ENCODE measurements at regions not wholly inside any gene's neighbourhood (a gene's known extent, or its start where the extent isn't known, plus 50 kb on each side); places are given as distances from the start of the nearest gene placed in this dataset.

DNA sequence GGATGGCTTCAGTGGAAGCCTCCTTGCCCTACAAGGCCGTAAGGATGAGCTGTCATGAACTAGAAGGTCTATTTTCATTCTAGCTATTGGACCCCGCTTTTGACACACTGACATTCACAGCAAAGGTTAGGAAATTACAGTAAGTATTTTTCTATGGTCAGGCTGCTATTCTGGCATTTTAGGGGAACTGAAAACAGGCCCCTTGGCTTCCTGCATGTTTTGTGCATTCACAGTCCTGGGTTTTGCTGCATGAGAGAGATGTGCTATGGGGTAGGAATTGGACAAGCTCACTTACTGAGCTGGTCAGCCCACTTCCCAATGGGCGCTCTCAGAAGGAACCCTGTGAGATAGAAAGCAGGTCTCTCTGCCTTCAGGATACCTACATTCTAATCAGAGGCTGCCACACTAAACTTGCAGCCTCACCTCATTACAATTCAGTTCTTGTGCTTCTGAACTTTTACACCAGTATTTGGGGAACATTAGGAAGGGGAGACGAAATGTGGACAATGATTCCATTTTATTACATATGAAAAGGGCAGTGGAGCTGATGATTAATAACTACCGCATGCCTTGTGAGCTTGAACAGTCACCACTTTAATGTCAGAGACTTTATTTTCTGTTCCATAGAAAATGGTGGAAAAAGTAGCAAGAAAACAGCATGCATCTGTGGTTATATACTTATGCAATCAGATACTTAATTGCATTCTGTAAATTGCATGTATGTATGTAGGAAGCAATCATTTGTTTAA lies 86.6 kb upstream of the TAB2 start:
- Histone ChIP-seq H3K36me3 (no peaks in the 10 kb centered on the region), H3K27ac (no peak overlapping the region), H3K27me3 (no peaks in the 10 kb centered on the region), H3K9me3 (ENCODE audit: low read depth) (no peaks in the 10 kb centered on the region), H3K4me3 (no peak overlapping the region), H3K4me1 (ENCODE audit: low read depth) (peaks cover 13% of the 10 kb centered on the region)
- no peak for DNase-seq (ENCODE audit: low read depth in 1 of 2, low spot score in 1 of 2)
- TF ChIP-seq, protein P1, sequence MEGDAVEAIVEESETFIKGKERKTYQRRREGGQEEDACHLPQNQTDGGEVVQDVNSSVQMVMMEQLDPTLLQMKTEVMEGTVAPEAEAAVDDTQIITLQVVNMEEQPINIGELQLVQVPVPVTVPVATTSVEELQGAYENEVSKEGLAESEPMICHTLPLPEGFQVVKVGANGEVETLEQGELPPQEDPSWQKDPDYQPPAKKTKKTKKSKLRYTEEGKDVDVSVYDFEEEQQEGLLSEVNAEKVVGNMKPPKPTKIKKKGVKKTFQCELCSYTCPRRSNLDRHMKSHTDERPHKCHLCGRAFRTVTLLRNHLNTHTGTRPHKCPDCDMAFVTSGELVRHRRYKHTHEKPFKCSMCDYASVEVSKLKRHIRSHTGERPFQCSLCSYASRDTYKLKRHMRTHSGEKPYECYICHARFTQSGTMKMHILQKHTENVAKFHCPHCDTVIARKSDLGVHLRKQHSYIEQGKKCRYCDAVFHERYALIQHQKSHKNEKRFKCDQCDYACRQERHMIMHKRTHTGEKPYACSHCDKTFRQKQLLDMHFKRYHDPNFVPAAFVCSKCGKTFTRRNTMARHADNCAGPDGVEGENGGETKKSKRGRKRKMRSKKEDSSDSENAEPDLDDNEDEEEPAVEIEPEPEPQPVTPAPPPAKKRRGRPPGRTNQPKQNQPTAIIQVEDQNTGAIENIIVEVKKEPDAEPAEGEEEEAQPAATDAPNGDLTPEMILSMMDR (IDR thresholded peaks at IDR 0.05; ENCODE audit: low read depth, low read length), result no peak

DNA sequence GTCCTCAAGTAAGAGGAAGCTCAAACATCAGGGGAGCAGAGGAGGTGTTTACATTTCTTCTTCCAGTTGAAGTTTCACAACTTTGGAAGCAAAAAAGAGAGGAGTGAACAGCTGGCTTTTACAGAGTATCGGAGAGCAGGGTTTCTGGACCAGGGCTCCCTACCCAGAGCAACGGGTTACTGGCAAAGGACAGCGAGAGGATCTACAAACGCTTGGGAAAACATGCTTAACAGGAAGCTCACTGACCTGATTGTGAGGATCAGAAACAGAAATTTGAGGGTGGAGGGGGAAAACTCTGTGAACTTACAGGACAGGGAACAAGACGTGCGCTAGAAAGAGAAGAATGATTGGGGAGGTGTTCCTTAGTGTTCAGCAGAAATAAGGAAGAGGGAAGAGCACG lies 85.7 kb upstream of the TAB2 start:
- H3K27ac ChIP-seq, result no peak overlapping the region
- H3K4me1 ChIP-seq (ENCODE audit: low read depth), result peaks cover 13% of the 10 kb centered on the region
- no peaks in the 10 kb centered on the region for H3K27me3 ChIP-seq
- H3K36me3 ChIP-seq, result no peaks in the 10 kb centered on the region
- TF ChIP-seq, protein P1 (IDR thresholded peaks at IDR 0.05; ENCODE audit: low read depth, low read length), result no peak
- no peaks in the 10 kb centered on the region for H3K9me3 ChIP-seq (ENCODE audit: low read depth)
- H3K4me3 ChIP-seq, result no peak overlapping the region
- DNase-seq (ENCODE audit: low read depth in 1 of 2, low spot score in 1 of 2), result peak in 1 of 2 donors; percentile 59

- Histone ChIP-seq H3K4me3 (no peak overlapping the region), H3K27me3 (no peaks in the 10 kb centered on the region), H3K36me3 (no peaks in the 10 kb centered on the region), H3K4me1 (ENCODE audit: low read depth) (peaks cover 13% of the 10 kb centered on the region), H3K9me3 (ENCODE audit: low read depth) (no peaks in the 10 kb centered on the region), H3K27ac (no peak overlapping the region)
- DNase-seq (ENCODE audit: low read depth in 1 of 2, low spot score in 1 of 2), result peak in 1 of 2 donors; percentile 76
- TF ChIP-seq, protein P1 (IDR thresholded peaks at IDR 0.05; ENCODE audit: low read depth, low read length), result no peak
Observed at GRCh38 chr6:149233056-149233715, 84.3 kb upstream of the TAB2 start.

DNA sequence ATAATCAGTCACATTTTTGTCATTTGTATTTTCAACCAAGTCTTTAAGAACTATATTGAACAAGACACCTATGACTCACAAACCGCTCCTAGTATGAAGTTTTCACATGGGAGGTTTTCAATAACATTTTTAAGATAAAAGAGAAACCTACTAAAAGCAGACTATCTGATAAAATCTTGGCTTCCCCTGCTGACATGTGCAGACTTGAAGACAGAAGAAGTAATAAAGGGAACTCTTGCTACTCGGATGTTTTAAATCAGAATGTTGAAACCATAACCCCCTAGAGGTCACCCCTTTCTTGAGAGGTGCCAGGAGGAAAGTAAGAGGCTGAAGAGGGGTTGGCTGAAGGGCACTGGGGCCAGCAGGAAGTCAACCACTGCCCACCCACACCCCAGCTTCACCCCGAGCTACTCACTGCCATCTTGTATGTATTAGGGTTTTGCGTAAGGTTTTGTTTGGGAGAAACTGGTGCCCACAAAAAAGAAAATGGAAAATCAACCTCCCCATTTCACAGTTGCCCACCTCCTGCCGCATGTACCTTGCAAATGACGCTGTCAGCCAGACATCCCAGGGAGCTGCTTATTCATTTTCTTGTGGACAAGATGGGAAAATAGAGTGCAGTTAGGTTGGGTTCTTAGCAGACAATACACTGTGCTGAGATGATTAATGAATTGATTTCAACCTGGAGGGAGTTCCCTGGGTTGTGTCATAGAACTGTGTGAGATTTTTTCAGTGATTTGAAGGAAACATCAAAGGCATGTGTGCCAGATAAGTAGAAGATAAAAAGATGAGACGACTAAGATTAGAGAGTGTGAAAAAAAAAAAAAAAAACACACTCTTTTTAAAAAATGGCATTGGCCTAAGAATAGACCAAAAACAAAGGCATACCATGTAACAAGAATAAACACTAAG lies 83.2 kb upstream of the TAB2 start:
- H3K36me3 ChIP-seq, result no peaks in the 10 kb centered on the region
- H3K27me3 ChIP-seq, result no peaks in the 10 kb centered on the region
- no peak overlapping the region for H3K4me3 ChIP-seq
- H3K4me1 ChIP-seq (ENCODE audit: low read depth), result peaks cover 13% of the 10 kb centered on the region
- TF ChIP-seq, protein P1 (IDR thresholded peaks at IDR 0.05; ENCODE audit: low read depth, low read length), result no peak
- H3K9me3 ChIP-seq (ENCODE audit: low read depth), result no peaks in the 10 kb centered on the region
- no peak for DNase-seq (ENCODE audit: low read depth in 1 of 2, low spot score in 1 of 2)
- H3K27ac ChIP-seq, result no peak overlapping the region

- DNase-seq (ENCODE audit: low read depth in 1 of 2, low spot score in 1 of 2), result peak in 1 of 2 donors; percentile 93
- H3K4me3 ChIP-seq, result no peak overlapping the region
- H3K4me1 ChIP-seq (ENCODE audit: low read depth), result peaks cover 13% of the 10 kb centered on the region
- no peaks in the 10 kb centered on the region for H3K9me3 ChIP-seq (ENCODE audit: low read depth)
- TF ChIP-seq, protein P1 (IDR thresholded peaks at IDR 0.05; ENCODE audit: low read depth, low read length), result no peak
- no peak overlapping the region for H3K27ac ChIP-seq
- no peaks in the 10 kb centered on the region for H3K27me3 ChIP-seq
- H3K36me3 ChIP-seq, result no peaks in the 10 kb centered on the region
Observed at GRCh38 chr6:149235130-149235561, 82.4 kb upstream of the TAB2 start.

Data from cardiac muscle cell (in vitro differentiated cells and primary cell).